Activated CD8-positive, alpha-beta memory T cell treated with anti-CD3 and anti-CD28 coated beads, Interleukin-2, amount 50 U/mL, for 4 hours (primary cell): ENCODE measurements at regions not wholly inside any gene's neighbourhood (a gene's known extent, or its start where the extent isn't known, plus 50 kb on each side); places are given as distances from the start of the nearest gene placed in this dataset.
"Not testable (repeated sequence)": the region's sequence is repeated elsewhere in the genome, so short reads cannot be mapped to it uniquely, and the experiment has no call there.

Source experiments
- DNase-seq: peaks from one replicate; pipeline ENCODE4 v3.0.0-alpha.2; 2020

DNA sequence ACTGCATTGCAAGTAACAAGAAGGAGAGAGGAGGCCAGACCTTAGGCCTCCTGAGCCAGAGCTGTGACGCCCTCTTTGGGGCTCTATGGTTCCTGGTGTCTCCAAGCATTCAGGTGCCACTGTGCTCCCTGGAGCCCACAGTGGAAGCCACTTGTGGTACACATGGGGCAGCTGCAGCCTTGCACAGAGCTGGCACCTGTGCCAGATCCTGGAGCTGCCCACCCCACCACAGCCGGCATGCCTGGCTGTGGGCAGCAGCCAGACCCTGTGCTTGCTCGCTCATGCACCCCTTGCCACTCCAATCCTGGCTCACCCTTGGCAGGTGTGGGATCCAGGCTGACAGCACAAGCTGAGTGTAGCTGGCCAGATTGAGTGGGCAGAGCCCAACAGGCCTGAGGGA lies 173.8 kb upstream of the SMIM30 start:
- DNase-seq = no peak

DNA sequence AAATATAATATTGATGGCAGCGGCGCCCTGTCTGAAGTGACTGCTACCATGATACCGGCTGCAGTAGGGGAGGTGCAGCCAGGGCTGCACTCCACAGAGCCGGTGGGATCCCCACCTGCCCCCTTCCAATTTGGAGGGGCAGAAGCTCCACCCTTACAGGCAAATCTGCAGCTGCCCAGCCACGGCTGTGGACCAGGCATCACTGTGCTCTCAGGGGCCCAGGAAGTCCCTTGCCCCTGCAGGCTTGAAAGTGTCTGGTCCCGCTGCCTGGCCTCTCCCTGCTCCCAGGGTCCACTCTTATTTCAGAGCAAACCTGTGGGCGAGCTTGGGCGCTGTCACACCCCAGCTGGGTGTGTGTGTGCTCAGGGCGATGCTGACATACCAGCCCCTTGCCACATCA lies 172.7 kb upstream of the SMIM30 start:
- no peak for DNase-seq

DNA sequence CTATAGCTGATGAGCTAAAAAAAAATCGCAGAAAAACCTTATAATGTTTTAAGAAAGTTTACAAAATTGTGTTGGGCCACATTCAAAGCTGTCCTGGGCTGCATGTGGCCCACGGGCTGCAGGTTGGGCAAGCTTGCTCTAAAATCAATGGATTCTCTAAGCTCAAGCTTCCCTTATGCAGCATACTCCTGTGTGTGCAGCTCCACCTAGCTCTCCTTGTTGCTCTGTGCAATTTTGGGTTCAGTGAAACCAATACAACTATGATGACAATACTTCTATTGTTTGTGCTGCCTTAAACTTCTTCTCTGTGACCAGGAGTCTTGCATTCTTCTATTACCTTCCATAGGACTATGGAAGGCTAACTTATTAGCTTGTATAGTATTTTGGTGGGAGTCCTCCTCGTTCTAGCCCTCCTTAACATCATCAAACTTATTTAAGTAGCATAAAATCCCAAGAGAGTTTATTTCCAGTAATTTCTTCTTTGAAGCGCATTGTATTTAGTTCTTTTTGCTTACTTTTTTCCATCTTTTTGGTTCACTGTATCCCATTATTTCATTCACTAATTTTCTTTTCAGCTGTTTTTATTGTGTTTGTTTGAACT lies 170.9 kb upstream of the SMIM30 start:
- DNase-seq = no peak

DNA sequence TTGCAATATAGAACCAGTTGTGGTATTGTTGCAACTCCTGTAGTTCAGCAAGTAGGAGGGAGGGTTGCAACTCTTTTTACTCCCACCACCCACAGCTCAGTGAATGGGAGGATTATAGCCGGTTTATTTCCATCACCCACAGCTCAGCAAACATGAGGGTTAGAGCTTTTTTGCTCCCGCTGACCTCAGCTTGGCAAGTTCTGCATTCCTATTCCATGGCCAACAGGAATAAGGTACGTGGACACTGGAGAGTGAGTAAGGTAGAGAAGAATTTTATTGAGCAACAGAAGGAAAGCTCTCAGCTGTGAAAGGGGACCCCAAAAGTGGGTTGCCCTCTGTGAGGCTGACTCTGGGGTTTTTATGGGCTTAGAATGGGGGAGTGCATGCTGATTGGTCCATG lies 167.1 kb upstream of the SMIM30 start:
- DNase-seq = no peak

DNA sequence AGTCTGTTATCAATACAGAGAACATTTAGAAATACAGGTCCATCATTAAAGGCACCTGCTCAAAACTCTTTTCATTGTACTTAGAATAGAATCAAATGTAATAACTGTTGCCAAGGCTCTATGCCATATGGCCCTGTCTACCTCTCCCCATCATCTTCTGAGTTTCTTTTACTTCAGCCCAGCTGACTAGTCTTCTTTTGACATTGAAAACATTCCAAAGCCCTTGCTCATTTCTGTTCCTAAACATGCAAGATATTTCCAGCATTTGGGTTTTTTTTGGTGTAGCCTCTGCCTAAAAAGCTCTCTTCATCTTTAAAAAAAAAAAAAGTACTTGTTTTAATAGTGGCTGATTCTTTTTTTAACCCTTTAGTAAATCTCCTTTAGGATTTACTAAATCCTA lies 165.5 kb upstream of the SMIM30 start:
- no peak for DNase-seq

DNA sequence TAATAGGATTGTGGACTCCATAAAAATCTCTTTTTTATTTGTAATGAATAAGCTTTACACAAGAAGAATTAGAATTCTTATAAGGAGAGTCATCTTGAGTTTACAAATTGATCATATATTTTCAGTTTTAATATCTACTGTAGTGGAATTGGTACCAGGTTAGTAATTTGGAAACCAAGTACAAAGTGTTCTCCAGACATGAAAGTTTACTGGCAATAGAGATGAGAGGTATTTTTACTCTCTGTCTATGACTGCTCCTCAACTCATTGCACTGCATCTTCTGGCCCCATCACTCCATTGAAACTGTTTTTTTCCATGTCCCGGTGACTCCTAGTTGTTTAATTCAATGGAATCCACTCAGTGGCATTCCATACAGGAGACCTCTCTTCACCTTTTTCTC lies 164.5 kb upstream of the SMIM30 start:
- DNase-seq = no peak

DNA sequence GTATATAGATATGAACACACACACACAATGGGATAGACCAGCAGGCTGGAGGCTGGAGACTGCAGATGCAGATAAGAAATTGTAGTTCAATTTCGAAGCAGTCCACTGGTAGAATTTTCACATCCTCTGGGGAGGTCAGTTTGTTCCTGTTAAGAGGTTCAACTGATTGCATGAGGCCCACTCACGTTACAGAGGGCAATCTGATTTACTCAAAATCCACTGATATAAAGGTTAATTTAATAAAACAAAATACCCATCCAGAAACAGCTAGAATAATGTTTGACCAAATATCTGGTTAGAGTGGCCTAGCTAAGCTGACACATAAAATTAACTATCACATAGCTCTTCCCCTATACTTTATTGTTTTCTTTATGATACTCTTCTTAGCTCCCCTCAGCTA lies 162.9 kb upstream of the SMIM30 start:
- DNase-seq = no peak

DNA sequence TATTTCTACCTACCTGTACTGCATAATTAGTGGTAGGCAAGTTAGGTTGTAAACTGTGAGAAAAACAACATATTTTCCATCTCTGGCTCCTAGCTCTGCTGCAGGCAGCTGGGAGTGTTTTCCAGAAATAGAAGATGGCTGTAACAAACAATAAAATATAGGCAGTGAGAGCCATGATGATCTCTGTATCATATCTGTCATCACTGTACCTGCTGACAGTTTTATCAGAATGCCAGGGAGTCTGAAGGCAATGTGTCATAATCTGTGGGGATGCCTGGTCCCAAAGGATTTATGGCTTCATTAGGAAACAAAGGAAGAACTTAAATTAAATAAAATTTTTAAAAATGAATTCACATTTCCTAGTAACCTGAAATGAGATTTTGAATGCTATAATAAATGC lies 160.9 kb upstream of the SMIM30 start:
- DNase-seq = no peak

DNA sequence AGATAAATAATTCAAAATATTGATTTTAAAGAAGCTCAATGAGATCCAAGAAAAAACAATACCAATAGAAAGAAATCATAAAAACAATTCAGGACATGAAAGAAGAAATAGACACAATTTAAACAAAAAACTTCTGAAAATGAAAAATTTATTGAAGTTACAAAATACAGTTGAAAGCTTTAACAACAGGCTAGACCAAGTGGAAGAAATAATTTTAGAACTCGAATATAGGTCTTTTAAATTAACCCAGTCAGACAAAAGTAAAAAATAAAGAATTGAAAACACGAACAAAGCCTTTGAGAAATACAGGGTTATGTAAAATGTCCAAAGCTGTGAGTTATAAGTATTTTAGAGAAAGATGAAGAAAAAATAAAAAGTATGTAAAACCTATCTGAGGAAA lies 152.4 kb upstream of the SMIM30 start:
- DNase-seq = no peak

DNA sequence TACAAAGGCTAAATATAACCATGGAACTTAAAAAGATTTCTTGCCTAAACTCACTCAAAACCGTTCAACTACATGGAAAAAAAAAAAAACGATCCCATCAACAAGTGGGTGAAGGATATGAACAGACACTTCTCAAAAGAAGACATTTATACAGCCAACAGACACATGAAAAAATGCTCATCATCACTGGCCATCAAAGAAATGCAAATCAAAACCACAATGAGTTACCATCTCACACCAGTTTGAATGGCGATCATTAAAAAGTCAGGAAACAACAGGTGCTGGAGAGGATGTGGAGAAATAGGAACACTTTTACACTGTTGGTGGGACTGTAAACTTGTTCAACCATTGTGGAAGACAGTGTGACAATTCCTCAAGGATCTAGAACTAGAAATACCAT lies 151.2 kb upstream of the SMIM30 start:
- DNase-seq = not testable (repeated sequence)

DNA sequence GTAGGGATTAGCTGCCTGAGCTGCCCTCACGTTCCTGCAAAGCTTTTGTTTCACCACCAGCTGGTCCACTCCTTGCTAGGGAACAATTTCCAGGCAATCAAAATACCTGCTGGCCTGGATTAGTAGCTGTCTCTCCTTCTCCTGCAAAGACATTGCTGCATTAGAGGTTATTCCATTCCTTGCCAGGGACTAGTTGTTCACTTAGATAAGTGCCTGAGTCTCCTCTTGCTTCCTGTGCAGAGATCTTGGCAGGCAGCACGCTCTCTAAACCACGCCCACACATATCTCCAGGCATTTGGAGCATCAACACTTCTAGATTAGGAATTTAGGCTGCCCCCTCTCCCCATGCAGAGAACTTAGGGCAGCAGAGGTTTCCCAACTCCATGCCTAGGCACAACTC lies 150.4 kb upstream of the SMIM30 start:
- DNase-seq = no peak

DNA sequence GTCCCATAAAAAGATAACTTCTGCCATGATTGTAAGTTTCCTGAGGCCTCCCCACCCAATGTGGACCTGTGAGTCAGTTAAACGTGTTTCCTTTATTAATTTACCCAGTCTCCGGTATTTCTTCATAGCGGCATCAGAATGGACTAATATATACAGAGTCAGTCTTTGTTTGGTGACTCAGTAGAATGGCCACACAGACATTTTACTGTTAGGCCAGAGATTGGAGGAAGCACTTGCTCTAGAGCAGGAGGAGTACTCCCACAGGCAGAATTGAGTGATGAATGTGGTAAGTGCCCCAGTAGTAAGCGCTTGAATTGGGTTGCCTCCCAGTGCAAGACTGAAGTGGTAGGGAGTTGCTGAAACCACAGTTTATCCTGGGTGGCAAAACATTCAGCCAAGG lies 149.5 kb upstream of the SMIM30 start:
- no peak for DNase-seq

DNA sequence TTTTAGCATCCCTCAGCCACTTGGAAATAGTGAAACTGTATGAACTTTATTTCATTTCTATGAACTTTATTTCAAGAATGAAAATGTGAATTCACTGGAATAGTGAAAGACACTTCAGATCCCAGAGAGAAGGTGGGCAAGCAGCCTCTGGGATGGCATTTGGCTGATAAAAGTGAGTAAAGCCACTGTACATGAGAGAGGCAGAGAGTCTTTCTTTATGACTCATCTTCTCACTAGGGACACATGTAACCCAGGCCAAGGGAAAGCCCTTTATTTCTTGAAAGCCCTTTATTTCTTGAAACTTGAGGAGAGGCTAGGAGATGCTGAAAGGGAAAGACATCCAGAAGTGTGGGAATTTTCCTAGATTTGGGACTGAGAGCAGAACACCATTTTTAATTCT lies 148.9 kb upstream of the SMIM30 start:
- no peak for DNase-seq

DNA sequence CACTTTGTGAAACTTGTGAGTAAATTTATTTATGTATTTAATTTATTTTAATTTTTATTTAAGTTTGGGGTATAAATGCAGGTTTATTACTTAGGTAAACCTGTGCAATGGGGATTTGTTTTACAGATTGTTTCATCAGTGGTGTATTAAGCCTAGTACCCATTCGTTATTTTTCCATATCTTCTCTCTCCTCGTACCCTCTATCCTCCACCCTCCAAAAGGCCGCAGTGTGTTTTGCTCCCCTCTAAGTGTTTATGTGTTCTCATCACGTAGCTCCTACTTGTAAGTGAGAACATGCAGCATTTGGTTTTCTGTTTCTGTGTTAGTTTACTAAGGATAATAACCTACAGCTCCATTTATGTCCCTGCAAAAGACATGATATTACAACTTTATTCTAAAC lies 145.4 kb upstream of the SMIM30 start:
- no peak for DNase-seq

DNA sequence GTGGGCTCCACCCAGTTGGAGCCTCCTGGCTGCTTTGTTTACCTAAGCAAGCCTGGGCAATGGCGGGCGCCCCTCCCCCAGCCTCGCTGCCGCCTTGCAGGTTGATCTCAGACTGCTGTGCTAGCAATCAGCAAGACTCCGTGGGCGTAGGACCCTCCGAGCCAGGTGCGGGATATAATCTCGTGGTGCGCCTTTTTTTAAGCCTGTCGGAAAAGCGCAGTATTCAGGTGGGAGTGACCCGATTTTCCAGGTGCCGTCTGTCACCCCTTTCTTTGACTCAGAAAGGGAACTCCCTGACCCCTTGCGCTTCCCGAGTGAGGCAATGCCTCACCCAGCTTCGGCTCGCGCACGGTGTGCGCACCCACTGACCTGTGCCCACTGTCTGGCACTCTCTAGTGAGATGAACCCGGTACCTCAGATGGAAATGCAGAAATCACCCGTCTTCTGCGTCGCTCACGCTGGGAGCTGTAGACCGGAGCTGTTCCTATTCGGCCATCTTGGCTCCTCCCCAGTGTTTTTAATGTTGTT lies 144.9 kb upstream of the SMIM30 start:
- not testable (repeated sequence) for DNase-seq

DNA sequence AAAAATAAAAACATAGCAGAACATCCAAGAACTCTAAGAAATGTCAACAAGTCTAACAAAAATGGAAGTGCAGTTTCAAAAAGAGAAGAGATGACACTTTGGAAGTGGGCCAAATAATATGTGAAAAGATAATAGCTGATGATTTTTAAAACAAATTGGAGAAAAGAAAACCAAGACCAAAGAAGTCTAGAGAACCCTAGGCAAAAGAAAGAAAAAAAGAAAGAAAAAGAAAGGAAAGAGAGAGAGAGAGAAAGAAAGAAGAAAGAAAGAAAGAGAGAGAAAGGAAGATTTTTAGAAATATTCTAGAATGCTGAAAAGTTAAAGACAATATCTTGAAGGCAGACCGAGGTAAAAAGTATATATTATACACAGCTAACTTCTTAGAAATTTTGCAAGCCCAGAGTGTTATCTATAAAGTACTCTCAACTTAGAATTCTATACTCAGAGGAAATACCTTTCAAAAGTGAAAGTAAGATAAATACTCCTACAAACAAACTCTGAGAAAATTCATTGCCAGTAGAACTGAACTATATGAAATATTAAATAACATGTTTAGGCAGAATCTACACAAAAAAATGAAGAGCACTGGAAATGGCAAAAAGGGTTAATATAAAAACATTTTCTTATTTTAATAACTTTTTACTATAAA lies 138.7 kb upstream of the SMIM30 start:
- no peak for DNase-seq

DNA sequence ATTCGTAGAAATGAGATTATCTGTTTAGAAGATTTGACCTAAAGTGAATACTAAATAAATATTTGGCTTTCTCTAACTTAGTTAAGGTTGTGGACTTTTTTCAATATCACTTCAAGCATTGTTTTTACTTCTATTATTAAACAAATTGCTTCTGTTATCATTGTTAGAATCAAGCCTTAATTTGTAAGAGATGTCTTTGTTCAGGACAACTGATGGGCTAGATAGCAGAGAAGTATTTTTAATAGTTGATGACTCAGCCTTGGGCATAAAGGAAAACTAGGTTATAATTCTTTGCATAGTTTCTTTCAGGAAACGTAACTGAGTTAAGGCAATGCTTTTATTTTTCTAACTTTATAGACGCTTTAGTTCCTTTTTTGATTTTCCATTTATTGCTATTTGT lies 128.8 kb upstream of the SMIM30 start:
- DNase-seq = no peak

DNA sequence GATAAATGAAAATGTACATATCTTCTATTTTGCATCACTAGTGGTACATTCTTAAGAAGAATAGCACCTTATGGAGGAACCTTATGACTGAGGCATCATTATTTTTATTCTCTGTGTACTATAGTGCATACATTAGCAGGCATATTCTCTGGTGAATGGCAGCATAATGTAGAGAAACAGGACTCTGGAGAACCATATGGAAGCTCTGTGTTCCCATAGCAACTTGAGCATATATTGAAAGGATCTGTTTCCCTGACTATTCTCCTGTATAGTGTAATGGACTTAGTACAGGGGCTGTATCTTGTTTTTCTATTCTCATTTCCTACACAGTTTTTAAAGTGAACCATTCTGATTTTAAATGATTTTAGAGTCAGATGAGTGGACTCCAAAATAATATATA lies 128.4 kb upstream of the SMIM30 start:
- DNase-seq = no peak

DNA sequence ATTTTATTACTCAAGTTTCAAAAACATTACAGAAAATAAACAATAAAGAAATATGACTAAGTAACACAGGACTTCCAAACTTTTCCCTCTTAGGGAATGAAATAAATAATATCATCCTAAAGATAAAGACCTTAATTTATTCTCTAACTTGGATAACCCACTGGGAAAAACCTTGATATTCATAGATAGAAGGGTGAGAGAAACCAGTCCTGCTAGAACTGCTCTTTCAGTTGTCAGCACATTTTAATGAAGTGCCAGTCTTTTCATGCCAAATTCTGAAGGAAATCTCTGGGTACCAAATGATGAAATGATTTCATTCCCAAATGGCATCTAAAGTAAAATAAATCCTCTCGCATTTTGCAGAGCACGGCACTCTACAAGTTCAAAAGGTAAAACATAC lies 114.5 kb upstream of the SMIM30 start:
- DNase-seq = no peak

DNA sequence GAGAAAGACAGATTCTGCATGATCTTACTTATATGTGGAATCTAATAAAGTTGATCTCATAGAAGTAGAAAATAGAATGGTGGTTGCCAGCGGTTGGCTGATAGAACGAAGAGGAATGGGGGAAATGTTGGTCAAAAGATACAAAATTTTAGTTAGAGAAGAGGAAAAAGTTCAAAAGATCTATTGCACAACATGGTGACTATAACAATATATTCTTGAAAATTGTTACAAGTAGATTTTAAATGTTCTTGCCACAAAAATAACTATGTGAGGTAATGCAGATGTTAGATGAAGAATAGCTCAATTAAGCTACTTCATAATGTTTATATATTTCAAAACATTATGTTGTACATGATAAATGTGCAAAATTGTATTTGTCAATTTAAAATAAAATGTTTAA lies 112.3 kb upstream of the SMIM30 start:
- DNase-seq = no peak

DNA sequence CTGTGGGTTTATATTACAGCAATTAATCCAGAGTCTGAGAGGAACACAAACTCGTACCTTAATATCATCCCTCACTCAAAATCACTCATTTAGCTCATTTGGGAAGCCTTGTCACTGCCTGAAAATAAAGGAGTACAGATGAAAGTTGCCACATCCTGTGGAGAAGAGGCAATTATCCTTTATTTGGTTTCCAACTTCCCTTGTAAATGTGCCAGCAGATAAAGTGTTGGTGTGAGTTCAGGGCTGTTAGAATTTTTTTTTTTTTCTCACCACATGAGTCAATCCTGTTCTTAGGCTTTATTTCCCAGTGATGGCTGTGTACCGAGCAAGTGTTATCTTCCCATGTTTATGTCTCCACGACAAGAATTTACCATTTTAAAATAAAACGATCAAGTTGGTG lies 99.0 kb upstream of the SMIM30 start:
- no peak for DNase-seq

DNA sequence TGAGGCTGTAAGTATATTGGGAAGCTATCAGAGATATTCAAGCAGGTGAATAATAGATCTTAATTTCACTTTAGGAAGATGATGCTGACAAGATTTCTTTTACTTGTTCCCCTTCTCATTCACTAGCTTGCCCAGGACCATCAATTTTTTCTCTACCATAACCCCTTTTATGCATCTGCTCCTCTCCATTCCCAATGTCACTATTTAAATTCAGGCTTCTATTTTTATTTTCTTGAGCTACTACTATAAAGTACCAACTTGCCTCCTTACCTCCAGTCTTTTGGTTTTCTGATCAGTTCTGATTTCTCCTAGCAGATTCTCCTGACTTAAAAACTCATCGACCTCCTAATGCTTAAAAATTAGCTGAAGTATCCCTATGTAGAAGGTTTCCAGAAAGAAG lies 97.7 kb upstream of the SMIM30 start:
- no peak for DNase-seq

DNA sequence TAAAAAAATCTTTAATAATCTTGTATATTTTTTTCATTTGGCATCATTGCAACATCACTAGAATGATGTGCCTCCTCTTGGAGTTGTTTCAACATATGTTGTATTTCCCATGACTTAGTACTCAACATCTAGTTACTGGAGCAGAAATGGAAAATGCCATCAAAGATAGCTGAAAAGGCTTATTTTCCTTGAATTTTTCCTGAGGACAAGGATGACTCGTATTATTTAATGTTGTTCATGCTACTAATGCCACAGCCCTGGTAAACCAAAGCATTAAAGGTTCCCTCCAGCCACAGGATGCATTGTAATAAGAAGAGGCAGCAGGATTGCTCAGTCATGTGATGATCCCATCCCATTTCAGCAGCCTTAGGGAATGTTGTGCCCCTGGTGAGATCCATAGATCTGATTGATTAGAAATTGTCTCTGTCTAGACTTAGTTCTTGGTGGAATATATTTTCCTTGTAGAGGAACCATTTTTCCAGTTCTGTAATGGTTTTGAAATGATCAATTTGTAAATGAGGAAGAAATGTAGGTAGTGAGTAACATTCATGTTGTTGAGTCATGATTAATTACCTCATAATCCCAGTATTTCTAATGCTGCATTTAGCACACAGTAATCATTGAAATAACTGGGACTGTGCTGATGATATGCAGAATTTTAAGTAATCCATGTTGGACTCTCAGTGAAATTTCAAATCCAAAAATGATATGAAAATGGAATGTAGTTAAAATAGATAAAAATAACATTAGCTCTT lies 91.3 kb upstream of the SMIM30 start:
- DNase-seq = no peak

DNA sequence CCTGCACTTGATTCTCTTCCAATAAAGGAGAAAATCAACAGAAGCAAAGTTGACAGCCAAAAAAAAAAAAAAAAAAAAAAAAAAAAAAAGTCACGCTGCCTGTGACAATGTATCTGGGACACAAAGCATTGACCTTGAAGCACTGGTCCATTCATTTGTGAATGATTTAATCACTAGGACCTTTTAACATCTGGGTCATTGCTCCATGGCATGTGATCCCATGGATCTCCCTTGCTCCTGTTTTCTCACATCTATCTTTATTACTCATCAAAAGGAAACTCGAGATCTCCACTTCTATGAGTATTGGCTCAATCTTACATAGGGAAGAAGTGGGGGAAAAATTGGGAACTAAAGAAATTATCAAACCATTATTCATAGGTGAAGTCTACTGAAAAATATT lies 89.6 kb upstream of the SMIM30 start:
- no peak for DNase-seq
